ENCODE measurements at regions not wholly inside any gene's neighbourhood (a gene's known extent, or its start where the extent isn't known, plus 50 kb on each side); places are given as distances from the start of the nearest gene placed in this dataset.

GRCh38 chr2:59532808-59533207, 1020.6 kb downstream of the BCL11A start:
- Histone ChIP-seq H3K4me3 (ENCODE audit: low read length) (no peak overlapping the region), H3K27ac (ENCODE audit: low read length) (no peak overlapping the region), H3K36me3 (ENCODE audit: control insufficient read depth, low read depth, low read length) (no peaks in the 10 kb centered on the region), H3K9ac (ENCODE audit: low read length) (no peak overlapping the region), H3K4me1 (ENCODE audit: control insufficient read depth, low read depth, low read length) (no peaks in the 10 kb centered on the region), H3K9me3 (ENCODE audit: control insufficient read depth, low read depth, low read length) (no peaks in the 10 kb centered on the region), H3K27me3 (ENCODE audit: control insufficient read depth, insufficient read depth, low read length) (no peaks in the 10 kb centered on the region)

- no peaks in the 10 kb centered on the region for H3K9me3 ChIP-seq (ENCODE audit: control insufficient read depth, low read depth, low read length)
- no peaks in the 10 kb centered on the region for H3K36me3 ChIP-seq (ENCODE audit: control insufficient read depth, low read depth, low read length)
- H3K4me3 ChIP-seq (ENCODE audit: low read length), result no peak overlapping the region
- no peak overlapping the region for H3K27ac ChIP-seq (ENCODE audit: low read length)
- H3K4me1 ChIP-seq (ENCODE audit: control insufficient read depth, low read depth, low read length), result no peaks in the 10 kb centered on the region
- no peaks in the 10 kb centered on the region for H3K27me3 ChIP-seq (ENCODE audit: control insufficient read depth, insufficient read depth, low read length)
- H3K9ac ChIP-seq (ENCODE audit: low read length), result no peak overlapping the region
Observed at GRCh38 chr2:59530258-59530657, 1023.2 kb downstream of the BCL11A start.

GRCh38 chr2:59529726-59530125, 1023.7 kb downstream of the BCL11A start:
- Histone ChIP-seq H3K9ac (ENCODE audit: low read length) (no peak overlapping the region), H3K4me1 (ENCODE audit: control insufficient read depth, low read depth, low read length) (no peaks in the 10 kb centered on the region), H3K27ac (ENCODE audit: low read length) (no peak overlapping the region), H3K36me3 (ENCODE audit: control insufficient read depth, low read depth, low read length) (no peaks in the 10 kb centered on the region), H3K4me3 (ENCODE audit: low read length) (no peak overlapping the region), H3K9me3 (ENCODE audit: control insufficient read depth, low read depth, low read length) (no peaks in the 10 kb centered on the region), H3K27me3 (ENCODE audit: control insufficient read depth, insufficient read depth, low read length) (no peaks in the 10 kb centered on the region)

- H3K27ac ChIP-seq (ENCODE audit: low read length), result no peak overlapping the region
- no peaks in the 10 kb centered on the region for H3K4me1 ChIP-seq (ENCODE audit: control insufficient read depth, low read depth, low read length)
- no peaks in the 10 kb centered on the region for H3K36me3 ChIP-seq (ENCODE audit: control insufficient read depth, low read depth, low read length)
- H3K4me3 ChIP-seq (ENCODE audit: low read length), result no peak overlapping the region
- no peak overlapping the region for H3K9ac ChIP-seq (ENCODE audit: low read length)
- no peaks in the 10 kb centered on the region for H3K27me3 ChIP-seq (ENCODE audit: control insufficient read depth, insufficient read depth, low read length)
- H3K9me3 ChIP-seq (ENCODE audit: control insufficient read depth, low read depth, low read length), result no peaks in the 10 kb centered on the region
Observed at GRCh38 chr2:59528525-59528924, 1024.9 kb downstream of the BCL11A start.

- no peaks in the 10 kb centered on the region for H3K27me3 ChIP-seq (ENCODE audit: control insufficient read depth, insufficient read depth, low read length)
- H3K4me3 ChIP-seq (ENCODE audit: low read length), result no peak overlapping the region
- H3K36me3 ChIP-seq (ENCODE audit: control insufficient read depth, low read depth, low read length), result no peaks in the 10 kb centered on the region
- H3K9ac ChIP-seq (ENCODE audit: low read length), result no peak overlapping the region
- no peaks in the 10 kb centered on the region for H3K4me1 ChIP-seq (ENCODE audit: control insufficient read depth, low read depth, low read length)
- H3K27ac ChIP-seq (ENCODE audit: low read length), result no peak overlapping the region
- no peaks in the 10 kb centered on the region for H3K9me3 ChIP-seq (ENCODE audit: control insufficient read depth, low read depth, low read length)
Observed at GRCh38 chr2:59502981-59503380, 1050.5 kb downstream of the BCL11A start.

GRCh38 chr2:59490994-59491393, 1062.5 kb downstream of the BCL11A start:
- no peak overlapping the region for H3K9ac ChIP-seq (ENCODE audit: low read length)
- H3K36me3 ChIP-seq (ENCODE audit: control insufficient read depth, low read depth, low read length), result no peaks in the 10 kb centered on the region
- no peaks in the 10 kb centered on the region for H3K27me3 ChIP-seq (ENCODE audit: control insufficient read depth, insufficient read depth, low read length)
- no peaks in the 10 kb centered on the region for H3K4me1 ChIP-seq (ENCODE audit: control insufficient read depth, low read depth, low read length)
- no peak overlapping the region for H3K27ac ChIP-seq (ENCODE audit: low read length)
- no peaks in the 10 kb centered on the region for H3K9me3 ChIP-seq (ENCODE audit: control insufficient read depth, low read depth, low read length)
- no peak overlapping the region for H3K4me3 ChIP-seq (ENCODE audit: low read length)

- Histone ChIP-seq H3K9me3 (ENCODE audit: control insufficient read depth, low read depth, low read length) (no peaks in the 10 kb centered on the region), H3K4me3 (ENCODE audit: low read length) (no peak overlapping the region), H3K9ac (ENCODE audit: low read length) (no peak overlapping the region), H3K36me3 (ENCODE audit: control insufficient read depth, low read depth, low read length) (no peaks in the 10 kb centered on the region), H3K4me1 (ENCODE audit: control insufficient read depth, low read depth, low read length) (no peaks in the 10 kb centered on the region), H3K27me3 (ENCODE audit: control insufficient read depth, insufficient read depth, low read length) (no peaks in the 10 kb centered on the region), H3K27ac (ENCODE audit: low read length) (no peak overlapping the region)
Observed at GRCh38 chr2:59490192-59490591, 1063.3 kb downstream of the BCL11A start.

- Histone ChIP-seq H3K9me3 (ENCODE audit: control insufficient read depth, low read depth, low read length) (no peaks in the 10 kb centered on the region), H3K27ac (ENCODE audit: low read length) (no peak overlapping the region), H3K4me1 (ENCODE audit: control insufficient read depth, low read depth, low read length) (no peaks in the 10 kb centered on the region), H3K9ac (ENCODE audit: low read length) (no peak overlapping the region), H3K4me3 (ENCODE audit: low read length) (no peak overlapping the region), H3K36me3 (ENCODE audit: control insufficient read depth, low read depth, low read length) (no peaks in the 10 kb centered on the region), H3K27me3 (ENCODE audit: control insufficient read depth, insufficient read depth, low read length) (no peaks in the 10 kb centered on the region)
Observed at GRCh38 chr2:59484673-59485072, 1068.8 kb downstream of the BCL11A start.

- H3K4me3 ChIP-seq (ENCODE audit: low read length), result no peak overlapping the region
Observed at GRCh38 chr2:59463426-59463825, 1090.0 kb downstream of the BCL11A start.

GRCh38 chr2:59462422-59463197, 1090.8 kb downstream of the BCL11A start:
- peaks cover 10% of the 10 kb centered on the region for H3K4me1 ChIP-seq (ENCODE audit: control insufficient read depth, low read depth, low read length)
- H3K4me3 ChIP-seq (ENCODE audit: low read length), result no peak overlapping the region
- no peaks in the 10 kb centered on the region for H3K27me3 ChIP-seq (ENCODE audit: control insufficient read depth, insufficient read depth, low read length)
- no peak overlapping the region for H3K9ac ChIP-seq (ENCODE audit: low read length)
- H3K36me3 ChIP-seq (ENCODE audit: control insufficient read depth, low read depth, low read length), result no peaks in the 10 kb centered on the region
- no peak overlapping the region for H3K27ac ChIP-seq (ENCODE audit: low read length)
- no peaks in the 10 kb centered on the region for H3K9me3 ChIP-seq (ENCODE audit: control insufficient read depth, low read depth, low read length)

More at GRCh38 chr2:59463426-59463825, 1090.0 kb downstream of the BCL11A start:
- H3K9ac ChIP-seq (ENCODE audit: low read length), result no peak overlapping the region
- peaks cover 10% of the 10 kb centered on the region for H3K4me1 ChIP-seq (ENCODE audit: control insufficient read depth, low read depth, low read length)
- H3K36me3 ChIP-seq (ENCODE audit: control insufficient read depth, low read depth, low read length), result no peaks in the 10 kb centered on the region
- no peaks in the 10 kb centered on the region for H3K27me3 ChIP-seq (ENCODE audit: control insufficient read depth, insufficient read depth, low read length)
- H3K9me3 ChIP-seq (ENCODE audit: control insufficient read depth, low read depth, low read length), result no peaks in the 10 kb centered on the region
- H3K27ac ChIP-seq (ENCODE audit: low read length), result no peak overlapping the region

GRCh38 chr2:59461127-59461526, 1092.3 kb downstream of the BCL11A start:
- H3K27ac ChIP-seq (ENCODE audit: low read length), result no peak overlapping the region
- no peak overlapping the region for H3K4me3 ChIP-seq (ENCODE audit: low read length)
- peaks cover 10% of the 10 kb centered on the region for H3K4me1 ChIP-seq (ENCODE audit: control insufficient read depth, low read depth, low read length)
- H3K27me3 ChIP-seq (ENCODE audit: control insufficient read depth, insufficient read depth, low read length), result no peaks in the 10 kb centered on the region
- no peak overlapping the region for H3K9ac ChIP-seq (ENCODE audit: low read length)
- H3K36me3 ChIP-seq (ENCODE audit: control insufficient read depth, low read depth, low read length), result no peaks in the 10 kb centered on the region
- H3K9me3 ChIP-seq (ENCODE audit: control insufficient read depth, low read depth, low read length), result no peaks in the 10 kb centered on the region

GRCh38 chr2:59458800-59459199, 1094.7 kb downstream of the BCL11A start:
- H3K4me1 ChIP-seq (ENCODE audit: control insufficient read depth, low read depth, low read length), result peaks cover 10% of the 10 kb centered on the region
- H3K27me3 ChIP-seq (ENCODE audit: control insufficient read depth, insufficient read depth, low read length), result no peaks in the 10 kb centered on the region
- no peak overlapping the region for H3K4me3 ChIP-seq (ENCODE audit: low read length)
- no peaks in the 10 kb centered on the region for H3K9me3 ChIP-seq (ENCODE audit: control insufficient read depth, low read depth, low read length)
- H3K36me3 ChIP-seq (ENCODE audit: control insufficient read depth, low read depth, low read length), result no peaks in the 10 kb centered on the region
- H3K9ac ChIP-seq (ENCODE audit: low read length), result no peak overlapping the region
- H3K27ac ChIP-seq (ENCODE audit: low read length), result no peak overlapping the region

Measured in iPS-18a (cell line).